Thyroid gland (tissue), 4 donors: ENCODE measurements at regions not wholly inside any gene's neighbourhood (a gene's known extent, or its start where the extent isn't known, plus 50 kb on each side); places are given as distances from the start of the nearest gene placed in this dataset.

Experiments
- POLR2A ChIP-seq, 2 donors: fragments of 450-650 bp; IDR thresholded peaks; one replicate each; pipeline ENCODE4 v1.6.1; 2017; ENCODE audit warnings: antibody characterized with exemption in 2 of 2, mild to moderate bottlenecking in 2 of 2, moderate library complexity in 1 of 2
- TF ChIP-seq, protein P1 (sequence below), 6 experiments: fragments of 200-600 bp in 3 of 6; fragments of 450-650 bp in 3 of 6; sonication (generic) in 3 of 6; IDR thresholded peaks; one replicate each; pipeline ENCODE4 v1.5.1; 2016 to 2019; ENCODE audit warnings: antibody characterized with exemption in 6 of 6, mild to moderate bottlenecking in 2 of 6, inconsistent platforms in 1 of 6, moderate library complexity in 1 of 6

DNA sequence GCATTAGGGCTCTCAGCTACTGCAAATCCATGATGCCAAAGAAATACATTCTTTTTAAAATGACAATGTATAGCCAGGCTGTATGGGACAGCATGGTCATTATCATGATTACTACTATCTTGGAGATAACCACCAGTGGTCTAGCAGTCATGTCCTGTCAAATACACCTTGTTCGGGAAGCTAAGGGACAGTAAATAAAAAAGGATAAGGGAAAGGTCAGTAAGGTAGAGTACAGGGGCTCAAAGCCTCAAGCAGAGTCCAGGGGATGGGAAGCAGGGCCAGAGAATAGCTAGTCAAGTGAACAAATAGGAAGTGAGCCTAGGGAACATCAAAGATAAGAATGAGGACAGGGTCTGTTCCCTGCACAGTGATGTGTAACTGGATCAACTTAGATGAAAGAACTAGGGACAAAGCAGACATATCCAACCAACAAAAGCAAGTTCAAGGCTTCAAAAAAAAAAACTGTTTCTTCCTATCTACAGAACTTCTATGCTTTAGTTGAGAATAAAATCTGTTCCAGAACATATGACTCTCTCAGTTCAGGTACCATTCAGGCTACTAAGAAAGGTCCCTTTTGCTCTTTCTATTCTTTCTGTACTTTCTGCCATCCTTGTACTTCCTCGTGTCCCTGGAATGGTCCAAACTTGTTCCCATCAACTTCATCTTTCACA, 62.9 kb upstream of the EHBP1 start:
- TF ChIP-seq, protein P1, sequence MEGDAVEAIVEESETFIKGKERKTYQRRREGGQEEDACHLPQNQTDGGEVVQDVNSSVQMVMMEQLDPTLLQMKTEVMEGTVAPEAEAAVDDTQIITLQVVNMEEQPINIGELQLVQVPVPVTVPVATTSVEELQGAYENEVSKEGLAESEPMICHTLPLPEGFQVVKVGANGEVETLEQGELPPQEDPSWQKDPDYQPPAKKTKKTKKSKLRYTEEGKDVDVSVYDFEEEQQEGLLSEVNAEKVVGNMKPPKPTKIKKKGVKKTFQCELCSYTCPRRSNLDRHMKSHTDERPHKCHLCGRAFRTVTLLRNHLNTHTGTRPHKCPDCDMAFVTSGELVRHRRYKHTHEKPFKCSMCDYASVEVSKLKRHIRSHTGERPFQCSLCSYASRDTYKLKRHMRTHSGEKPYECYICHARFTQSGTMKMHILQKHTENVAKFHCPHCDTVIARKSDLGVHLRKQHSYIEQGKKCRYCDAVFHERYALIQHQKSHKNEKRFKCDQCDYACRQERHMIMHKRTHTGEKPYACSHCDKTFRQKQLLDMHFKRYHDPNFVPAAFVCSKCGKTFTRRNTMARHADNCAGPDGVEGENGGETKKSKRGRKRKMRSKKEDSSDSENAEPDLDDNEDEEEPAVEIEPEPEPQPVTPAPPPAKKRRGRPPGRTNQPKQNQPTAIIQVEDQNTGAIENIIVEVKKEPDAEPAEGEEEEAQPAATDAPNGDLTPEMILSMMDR (IDR thresholded peaks at IDR 0.05) = no peak
- TF ChIP-seq POLR2A (IDR thresholded peaks at IDR 0.05) = no peak
